ENCODE measurements at regions not wholly inside any gene's neighbourhood (a gene's known extent, or its start where the extent isn't known, plus 50 kb on each side); places are given as distances from the start of the nearest gene placed in this dataset.

DNA sequence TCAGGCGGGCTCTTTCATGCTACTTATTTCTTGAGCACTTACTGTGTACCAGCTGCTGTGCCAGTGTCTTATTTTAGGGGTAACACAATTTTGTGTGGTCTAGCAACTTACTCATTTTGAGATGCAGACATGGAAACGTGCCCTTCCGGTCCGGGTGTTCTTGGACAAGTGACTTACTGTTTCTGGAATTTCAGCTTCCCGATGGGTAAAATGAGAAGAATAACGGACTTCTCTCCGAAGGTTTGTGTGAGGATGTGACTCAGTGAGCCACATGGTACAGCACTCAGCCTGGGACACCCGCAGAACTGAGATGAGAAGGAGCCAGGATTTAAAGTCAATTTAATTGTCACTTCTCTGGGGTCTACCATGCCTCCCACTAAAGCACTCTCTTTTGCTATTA lies 114.5 kb upstream of the SYT13 start:
- TF ChIP-seq GATA2 (IDR thresholded peaks at IDR 0.05; ENCODE audit: low read depth, low read length): no peak
- no peak for TF ChIP-seq GATA3 (IDR thresholded peaks at IDR 0.05; ENCODE audit: low read depth, low read length)
